GM10266 (cell line): ENCODE measurements at regions not wholly inside any gene's neighbourhood (a gene's known extent, or its start where the extent isn't known, plus 50 kb on each side); places are given as distances from the start of the nearest gene placed in this dataset.

ENCODE experiments used
- DNase-seq: peaks from one replicate; pipeline ENCODE4 v3.0.0; 2012; ENCODE audit errors: extremely low spot score
- CTCF ChIP-seq: IDR thresholded peaks from 2 replicates; pipeline ENCODE4 v1.5.1; 2012; ENCODE audit warnings: mild to moderate bottlenecking, low read depth; ENCODE audit not compliant: control insufficient read depth, insufficient read depth; ENCODE audit errors: missing control alignments

- TF ChIP-seq CTCF: no peak
These were observed 333.2 kb upstream of the PODXL start for GRCh38 chr7:131889572-131890150.

GRCh38 chr7:131883769-131884168 is 327.3 kb upstream of the PODXL start:
- TF ChIP-seq CTCF: no peak
- DNase-seq: no peak

More at GRCh38 chr7:131889572-131890150, 333.2 kb upstream of the PODXL start:
- DNase-seq: no peak

- DNase-seq: no peak
- no peak for TF ChIP-seq CTCF
These were observed 326.8 kb upstream of the PODXL start for GRCh38 chr7:131883196-131883595.

GRCh38 chr7:131882321-131882720 is 325.9 kb upstream of the PODXL start:
- no peak for DNase-seq
- TF ChIP-seq CTCF: no peak

GRCh38 chr7:131880078-131880477 is 323.6 kb upstream of the PODXL start:
- DNase-seq: no peak
- TF ChIP-seq CTCF: no peak

GRCh38 chr7:131879424-131879823 is 323.0 kb upstream of the PODXL start:
- DNase-seq: no peak
- no peak for TF ChIP-seq CTCF

- no peak for TF ChIP-seq CTCF
- DNase-seq: no peak
These were observed 322.3 kb upstream of the PODXL start for GRCh38 chr7:131878777-131879176.
